IMR-90 (cell line): ENCODE measurements at regions not wholly inside any gene's neighbourhood (a gene's known extent, or its start where the extent isn't known, plus 50 kb on each side); places are given as distances from the start of the nearest gene placed in this dataset.

Experiments
- ATAC-seq: fragments of 200-7000 bp; cut with Tn5 transposase; 2 replicates; pipeline ENCODE4 v1.9.1; 2020; ENCODE audit warnings: low read depth, mild to moderate bottlenecking, moderate library complexity
- BruUV-seq: library from RNA; stranded (reverse); fragments of 400-500 nt; replicated peaks from 2 replicates; lab custom pipeline; 2021; lab: Mats Ljungman, UMichigan
- CTCF ChIA-PET: fragments of 300-600 bp; formaldehyde crosslinking; extraction: SDS; loops from one replicate; lab custom pipeline; 2021; ENCODE audit warnings: antibody characterized with exemption; lab: Yijun Ruan, JAX
- POLR2A ChIA-PET: fragments of 300-600 bp; sonication (Branson Sonifier 250); formaldehyde crosslinking; loops from one replicate; lab custom pipeline; 2022; ENCODE audit warnings: antibody characterized with exemption; ENCODE audit not compliant: unreplicated experiment; lab: Charles Lee
- DNase-seq: peaks from one replicate; pipeline ENCODE4 v3.0.0; 2013
- H2AFZ ChIP-seq: replicated peaks from 2 replicates; pipeline ENCODE3; 2013; ENCODE audit warnings: low read length, mild to moderate bottlenecking; ENCODE audit not compliant: poor library complexity
- H2AK5ac ChIP-seq: 2 replicates; pipeline ENCODE4 v1.6.1; 2013; ENCODE audit warnings: low read depth, low read length, inconsistent platforms
- H2AK9ac ChIP-seq: replicated peaks from 2 replicates; pipeline ENCODE3; 2013; ENCODE audit warnings: mild to moderate bottlenecking, low read depth, low read length, moderate library complexity; ENCODE audit not compliant: poor library complexity
- H2BK120ac ChIP-seq: 2 replicates; pipeline ENCODE4 v1.6.1; 2013; ENCODE audit warnings: low read depth, low read length, inconsistent platforms
- H2BK15ac ChIP-seq: 3 replicates; pipeline ENCODE4 v1.6.1; 2013; ENCODE audit warnings: low read depth, low read length, inconsistent platforms
- H2BK20ac ChIP-seq: 2 replicates; pipeline ENCODE4 v1.6.1; 2013; ENCODE audit warnings: low read depth, mild to moderate bottlenecking, inconsistent platforms, low read length, moderate library complexity
- H2BK5ac ChIP-seq: 2 replicates; pipeline ENCODE4 v1.6.1; 2013; ENCODE audit warnings: mild to moderate bottlenecking, low read depth, low read length, inconsistent platforms; ENCODE audit not compliant: poor library complexity, severe bottlenecking
- H3K14ac ChIP-seq: replicated peaks from 2 replicates; pipeline ENCODE4 v1.6.1; 2013; ENCODE audit warnings: low read depth, low read length, inconsistent platforms
- H3K18ac ChIP-seq: 2 replicates; pipeline ENCODE4 v1.6.1; 2013; ENCODE audit warnings: low read depth, low read length, control low read depth
- H3K23ac ChIP-seq: 2 replicates; pipeline ENCODE4 v1.6.1; 2013; ENCODE audit warnings: low read depth, low read length, inconsistent platforms
- H3K27ac ChIP-seq: 2 replicates; pipeline ENCODE4 v1.5.1; 2013; ENCODE audit warnings: mild to moderate bottlenecking, control low read depth, low read length; ENCODE audit not compliant: insufficient read depth
- H3K27me3 ChIP-seq: 2 replicates; pipeline ENCODE4 v1.6.1; 2013; ENCODE audit warnings: low read length; ENCODE audit not compliant: control insufficient read depth, insufficient read depth
- H3K36me3 ChIP-seq: 2 replicates; pipeline ENCODE4 v1.6.1; 2013; ENCODE audit warnings: low read length, mixed read lengths; ENCODE audit not compliant: control insufficient read depth, insufficient read depth
- H3K4ac ChIP-seq: 2 replicates; pipeline ENCODE4 v1.6.1; 2013; ENCODE audit warnings: low read depth, low read length, inconsistent platforms
- H3K4me1 ChIP-seq: 2 replicates; pipeline ENCODE4 v1.6.1; 2013; ENCODE audit warnings: low read length, mixed read lengths; ENCODE audit not compliant: control insufficient read depth, insufficient read depth
- H3K4me2 ChIP-seq: 2 replicates; pipeline ENCODE4 v1.6.1; 2013; ENCODE audit warnings: low read depth, mild to moderate bottlenecking, control low read depth, low read length, moderate library complexity
- H3K4me3 ChIP-seq: 2 replicates; pipeline ENCODE4 v1.5.1; 2013; ENCODE audit warnings: low read depth, mild to moderate bottlenecking, control low read depth, low read length, moderate library complexity; ENCODE audit not compliant: insufficient read depth
- H3K56ac ChIP-seq: 2 replicates; pipeline ENCODE4 v1.6.1; 2013; ENCODE audit warnings: low read length, inconsistent platforms; ENCODE audit not compliant: insufficient read depth; ENCODE audit errors: extremely low read depth
- H3K79me1 ChIP-seq, 2 experiments: 2 replicates each; pipeline ENCODE4 v1.6.1; 2013; ENCODE audit warnings: low read length in 2 of 2, inconsistent platforms in 1 of 2, low read depth in 1 of 2
- H3K9ac ChIP-seq: 2 replicates; pipeline ENCODE4 v1.6.1; 2013; ENCODE audit warnings: low read depth, low read length, control low read depth
- H3K9me1 ChIP-seq: 2 replicates; pipeline ENCODE4 v1.6.1; 2013; ENCODE audit warnings: low read length, inconsistent platforms; ENCODE audit not compliant: insufficient read depth
- H3K9me3 ChIP-seq: 2 replicates; pipeline ENCODE4 v1.6.1; 2013; ENCODE audit warnings: low read length; ENCODE audit not compliant: control insufficient read depth, insufficient read depth
- H4K20me1 ChIP-seq: 2 replicates; pipeline ENCODE4 v1.6.1; 2013; ENCODE audit warnings: low read length, inconsistent platforms; ENCODE audit not compliant: insufficient read depth
- H4K5ac ChIP-seq: 2 replicates; pipeline ENCODE4 v1.6.1; 2013; ENCODE audit warnings: mild to moderate bottlenecking, low read depth, low read length, control low read depth
- H4K8ac ChIP-seq, 2 experiments: 2 replicates each; pipeline ENCODE4 v1.6.1; 2013; ENCODE audit warnings: low read depth in 2 of 2, low read length in 2 of 2, control low read depth in 1 of 2, inconsistent platforms in 1 of 2
- H4K91ac ChIP-seq: 2 replicates; pipeline ENCODE4 v1.6.1; 2013; ENCODE audit warnings: low read depth, low read length, inconsistent platforms; ENCODE audit not compliant: insufficient read depth
- CHD1 ChIP-seq: IDR thresholded peaks from 2 replicates; pipeline ENCODE4 v1.6.1; 2012; ENCODE audit warnings: low read depth, low read length, improper control_type of control experiment
- CTCF ChIP-seq: conservative IDR thresholded peaks from 2 replicates; pipeline ENCODE4 v1.5.1; 2012; ENCODE audit warnings: mild to moderate bottlenecking, low read depth, low read length, improper control_type of control experiment
- ELK1 ChIP-seq: fragments of 150-350 bp; IDR thresholded peaks from 2 replicates; pipeline ENCODE4 v1.6.1; 2016; ENCODE audit warnings: low read depth, mild to moderate bottlenecking, low read length, moderate library complexity, borderline replicate concordance
- MAFK ChIP-seq: IDR thresholded peaks from 2 replicates; pipeline ENCODE4 v1.6.1; 2012; ENCODE audit warnings: low read depth, low read length, improper control_type of control experiment
- RCOR1 ChIP-seq: IDR thresholded peaks from 2 replicates; pipeline ENCODE4 v1.6.1; 2012; ENCODE audit warnings: mild to moderate bottlenecking, low read length, improper control_type of control experiment; ENCODE audit not compliant: insufficient replicate concordance
- dilution Hi-C: fragments of 300-500 bp; cut with HindIII; formaldehyde crosslinking; loops from one replicate; pipeline ENCODE4 v1.14.3; 2018; ENCODE audit warnings: low sequenced_read_pairs; ENCODE audit not compliant: unreplicated experiment
- in situ Hi-C: fragments of 300-500 bp; cut with MboI; formaldehyde crosslinking; loops from 3 replicates; pipeline ENCODE4 v1.14.3; 2019; ENCODE audit warnings: low sequenced_read_pairs, inconsistent platforms, mixed read lengths
- intact Hi-C: fragments of 100-400 bp; cut with micrococcal nuclease; formaldehyde crosslinking; loops from 2 replicates; pipeline ENCODE4 v1.10.0; 2022

- Histone ChIP-seq H3K9ac (no peak overlapping the region), H3K18ac (no peak overlapping the region), H2AK9ac (no peak overlapping the region), H2BK5ac (no peak overlapping the region), H2BK120ac (no peak overlapping the region), H4K5ac (no peak overlapping the region), H3K9me1 (no peaks in the 10 kb centered on the region), H3K27ac (no peak overlapping the region), H2BK15ac (no peak overlapping the region), H3K4ac (no peak overlapping the region), H3K79me1 (no peaks in the 10 kb centered on the region), H4K91ac (no peak overlapping the region), H4K8ac (no peak overlapping the region), H3K9me3 (no peaks in the 10 kb centered on the region), H3K36me3 (no peaks in the 10 kb centered on the region), H2AK5ac (no peak overlapping the region), H3K4me3 (no peak overlapping the region), H3K27me3 (no peaks in the 10 kb centered on the region), H4K20me1 (no peaks in the 10 kb centered on the region), H2AFZ (no peak overlapping the region), H3K4me1 (no peaks in the 10 kb centered on the region), H3K4me2 (no peak overlapping the region), H2BK20ac (no peak overlapping the region), H3K14ac (no peak overlapping the region), H3K23ac (no peak overlapping the region), H3K56ac (no peak overlapping the region)
- BruUV-seq: no TSS peak
- no peak for DNase-seq
- dilution Hi-C loops: no loop called here
- ChIA-PET POLR2A (no interaction called here), CTCF (no interaction called here)
- no peak for ATAC-seq
- intact Hi-C loops: no loop called here
- in situ Hi-C loops: no loop called here
- TF ChIP-seq ELK1 (no peak), MAFK (no peak), CHD1 (no peak), RCOR1 (no peak), CTCF (no peak)
Observed at GRCh38 chr3:103136621-103137020, 701.8 kb downstream of the ZPLD1 start.
